OCI-LY3 (cell line): ENCODE measurements at regions not wholly inside any gene's neighbourhood (a gene's known extent, or its start where the extent isn't known, plus 50 kb on each side); places are given as distances from the start of the nearest gene placed in this dataset.

Experiments
- CTCF ChIP-seq: fragments of 200-600, 300-600 bp; sonication (generic); IDR thresholded peaks from 2 replicates; pipeline ENCODE4 v1.5.1; 2014; ENCODE audit warnings: antibody characterized with exemption, low read length, low read depth
- EZH2phosphoT487 ChIP-seq: fragments of 200-600 bp; shearing (Covaris generic); IDR thresholded peaks from 2 replicates; pipeline ENCODE4 v1.6.1; 2018; ENCODE audit warnings: antibody characterized with exemption, mixed run types, low read depth

GRCh38 chrX:150044556-150044955, 106.3 kb upstream of the EOLA2 start:
- TF ChIP-seq CTCF = no peak
- TF ChIP-seq EZH2phosphoT487 = no peak
